Uterus (tissue), 3 donors: ENCODE measurements at regions not wholly inside any gene's neighbourhood (a gene's known extent, or its start where the extent isn't known, plus 50 kb on each side); places are given as distances from the start of the nearest gene placed in this dataset.
"Not testable (repeated sequence)": the region's sequence is repeated elsewhere in the genome, so short reads cannot be mapped to it uniquely, and the experiment has no call there.

Source experiments
- DNase-seq, 2 donors: peaks; one replicate each; pipeline ENCODE4 v3.0.0-alpha.2; 2019 to 2020
- H3K27ac ChIP-seq, 2 donors: fragments of 200-600 bp; sonication (generic); 1 replicate in 1 of 2; 2 replicates in 1 of 2; pipeline ENCODE4 v1.5.1; 2016 to 2018
- H3K27me3 ChIP-seq, 2 donors: fragments of 200-600 bp; sonication (generic); one replicate each; pipeline ENCODE4 v1.5.1; 2018 to 2019; ENCODE audit warnings: control low read depth in 1 of 2
- H3K36me3 ChIP-seq, 2 donors: fragments of 200-600 bp; sonication (generic); one replicate each; pipeline ENCODE4 v1.5.1; 2019; ENCODE audit warnings: control low read depth in 1 of 2
- H3K4me1 ChIP-seq, 2 donors: fragments of 200-600 bp; sonication (generic); one replicate each; pipeline ENCODE4 v1.5.1; 2018 to 2019; ENCODE audit warnings: control low read depth in 1 of 2
- H3K4me3 ChIP-seq, 2 donors: fragments of 200-600 bp; sonication (generic); 1 replicate in 1 of 2; 2 replicates in 1 of 2; pipeline ENCODE4 v1.5.1; 2018 to 2019; ENCODE audit warnings: mild to moderate bottlenecking in 1 of 2
- H3K9me3 ChIP-seq, 2 donors: fragments of 200-600 bp; sonication (generic); one replicate each; pipeline ENCODE4 v1.5.1; 2019; ENCODE audit warnings: control low read depth in 1 of 2
- CTCF ChIP-seq, 4 experiments: fragments of 200-600 bp in 2 of 4; fragments of 450-650 bp in 2 of 4; sonication (generic) in 2 of 4; IDR thresholded peaks; one replicate each; pipeline ENCODE4 v1.5.1; 2016 to 2019; ENCODE audit warnings: antibody characterized with exemption in 4 of 4, mild to moderate bottlenecking in 2 of 4, moderate library complexity in 1 of 4
- POLR2A ChIP-seq, 2 donors: fragments of 450-650 bp; IDR thresholded peaks; one replicate each; pipeline ENCODE4 v1.6.1; 2016; ENCODE audit warnings: antibody characterized with exemption in 2 of 2, mild to moderate bottlenecking in 1 of 2, moderate library complexity in 1 of 2
- intact Hi-C: fragments of 100-400 bp; cut with DNase I; formaldehyde crosslinking; loops from one replicate; pipeline ENCODE4 v1.15.1; 2023; ENCODE audit warnings: low total_unique reads
- donor health status: DM: yes; HTN: yes; CAD: no.

GRCh38 chr7:56219017-56219416 lies 102.8 kb upstream of the NUPR2 start:
- intact Hi-C loops: no loop called here
- no peaks in the 10 kb centered on the region for H3K36me3 ChIP-seq
- no peak for DNase-seq
- H3K4me3 ChIP-seq: no peak overlapping the region
- H3K27ac ChIP-seq: no peak overlapping the region
- H3K27me3 ChIP-seq: no peaks in the 10 kb centered on the region
- no peaks in the 10 kb centered on the region for H3K9me3 ChIP-seq
- H3K4me1 ChIP-seq: no peaks in the 10 kb centered on the region
- TF ChIP-seq CTCF (IDR thresholded peaks at IDR 0.05): no peak

GRCh38 chr7:56218510-56218909 lies 102.3 kb upstream of the NUPR2 start:
- Histone ChIP-seq H3K4me1 (no peaks in the 10 kb centered on the region), H3K36me3 (no peaks in the 10 kb centered on the region), H3K27ac (no peak overlapping the region), H3K9me3 (no peaks in the 10 kb centered on the region), H3K4me3 (no peak overlapping the region), H3K27me3 (no peaks in the 10 kb centered on the region)
- TF ChIP-seq POLR2A (IDR thresholded peaks at IDR 0.05) (no peak), CTCF (IDR thresholded peaks at IDR 0.05) (no peak)
- no peak for DNase-seq
- intact Hi-C loops: no loop called here

GRCh38 chr7:56213574-56213973 lies 97.4 kb upstream of the NUPR2 start:
- TF ChIP-seq POLR2A (IDR thresholded peaks at IDR 0.05): no peak
- no peak for TF ChIP-seq CTCF (IDR thresholded peaks at IDR 0.05)
- DNase-seq: no peak
- intact Hi-C loops: no loop called here
- no peaks in the 10 kb centered on the region for H3K4me1 ChIP-seq
- H3K27me3 ChIP-seq: no peaks in the 10 kb centered on the region
- no peaks in the 10 kb centered on the region for H3K36me3 ChIP-seq
- no peak overlapping the region for H3K4me3 ChIP-seq
- no peak overlapping the region for H3K27ac ChIP-seq
- H3K9me3 ChIP-seq: no peaks in the 10 kb centered on the region

- H3K4me3 ChIP-seq: no peak overlapping the region
- H3K27ac ChIP-seq: no peak overlapping the region
- intact Hi-C loops: no loop called here
- no peak for DNase-seq
- H3K4me1 ChIP-seq: no peaks in the 10 kb centered on the region
- no peaks in the 10 kb centered on the region for H3K36me3 ChIP-seq
- TF ChIP-seq POLR2A (IDR thresholded peaks at IDR 0.05): no peak
- H3K9me3 ChIP-seq: no peaks in the 10 kb centered on the region
- H3K27me3 ChIP-seq: no peaks in the 10 kb centered on the region
Observed at GRCh38 chr7:56206420-56206819, 90.2 kb upstream of the NUPR2 start.

- intact Hi-C loops: no loop called here
- Histone ChIP-seq H3K4me3 (no peak overlapping the region), H3K27me3 (no peaks in the 10 kb centered on the region), H3K4me1 (no peaks in the 10 kb centered on the region), H3K27ac (no peak overlapping the region), H3K9me3 (no peaks in the 10 kb centered on the region), H3K36me3 (no peaks in the 10 kb centered on the region)
- DNase-seq: no peak
- TF ChIP-seq POLR2A (IDR thresholded peaks at IDR 0.05) (no peak), CTCF (IDR thresholded peaks at IDR 0.05) (no peak)
Observed at GRCh38 chr7:56199639-56200038, 83.4 kb upstream of the NUPR2 start.

- DNase-seq, H3K9me3 ChIP-seq, intact Hi-C loops, H3K4me3 ChIP-seq, H3K36me3 ChIP-seq, H3K4me1 ChIP-seq, H3K27me3 ChIP-seq, H3K27ac ChIP-seq: not testable (repeated sequence)
Observed at GRCh38 chr7:56196195-56196594, 80.0 kb upstream of the NUPR2 start.
